ENCODE measurements at regions not wholly inside any gene's neighbourhood (a gene's known extent, or its start where the extent isn't known, plus 50 kb on each side); places are given as distances from the start of the nearest gene placed in this dataset.

GRCh38 chr6:105797983-105798453, 288.1 kb upstream of the PRDM1 start:
- no peaks in the 10 kb centered on the region for H3K36me3 Mint-ChIP-seq
- peaks cover 25% of the 10 kb centered on the region for H3K4me1 Mint-ChIP-seq
- no peaks in the 10 kb centered on the region for H3K9me3 Mint-ChIP-seq
- peaks cover 17% of the 10 kb centered on the region for H3K27me3 Mint-ChIP-seq
- CTCF ChIA-PET: no interaction called here
- no peak overlapping the region for H3K4me3 Mint-ChIP-seq
- DNase-seq: no peak
- no peak overlapping the region for H3K27ac Mint-ChIP-seq

DNA sequence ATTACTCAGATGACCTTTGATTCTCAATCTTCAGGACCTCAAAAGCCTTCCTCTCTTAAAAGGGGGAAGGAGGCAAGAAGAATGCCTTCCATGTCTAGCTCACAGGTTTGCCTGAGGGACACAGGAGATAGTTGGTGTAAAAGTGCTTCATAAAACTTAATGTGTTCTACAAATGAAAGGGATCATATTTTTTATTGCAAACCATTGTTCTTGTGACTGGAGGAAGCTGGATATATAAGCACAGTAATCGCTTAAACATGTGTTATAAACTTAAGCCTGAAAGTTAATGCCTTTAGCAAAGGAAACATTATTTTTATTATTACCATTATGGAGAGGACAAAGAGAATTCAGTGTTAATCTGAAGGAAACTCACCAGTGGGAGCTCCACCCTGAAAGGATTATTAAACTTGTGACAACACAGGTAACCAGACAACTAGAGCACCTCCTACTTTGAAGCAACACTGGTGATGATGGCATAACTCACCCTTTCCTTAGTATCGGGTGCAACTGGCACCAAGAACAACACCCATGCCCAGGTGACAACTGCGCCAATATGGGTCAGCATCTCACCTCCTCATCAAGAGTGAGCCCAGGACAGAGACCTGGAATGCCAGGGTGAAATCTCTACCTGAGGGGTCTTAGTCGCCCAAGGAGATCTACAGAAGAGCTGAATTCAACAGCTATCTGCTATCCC, 288.7 kb upstream of the PRDM1 start:
- peaks cover 31% of the 10 kb centered on the region for H3K4me1 Mint-ChIP-seq

DNA sequence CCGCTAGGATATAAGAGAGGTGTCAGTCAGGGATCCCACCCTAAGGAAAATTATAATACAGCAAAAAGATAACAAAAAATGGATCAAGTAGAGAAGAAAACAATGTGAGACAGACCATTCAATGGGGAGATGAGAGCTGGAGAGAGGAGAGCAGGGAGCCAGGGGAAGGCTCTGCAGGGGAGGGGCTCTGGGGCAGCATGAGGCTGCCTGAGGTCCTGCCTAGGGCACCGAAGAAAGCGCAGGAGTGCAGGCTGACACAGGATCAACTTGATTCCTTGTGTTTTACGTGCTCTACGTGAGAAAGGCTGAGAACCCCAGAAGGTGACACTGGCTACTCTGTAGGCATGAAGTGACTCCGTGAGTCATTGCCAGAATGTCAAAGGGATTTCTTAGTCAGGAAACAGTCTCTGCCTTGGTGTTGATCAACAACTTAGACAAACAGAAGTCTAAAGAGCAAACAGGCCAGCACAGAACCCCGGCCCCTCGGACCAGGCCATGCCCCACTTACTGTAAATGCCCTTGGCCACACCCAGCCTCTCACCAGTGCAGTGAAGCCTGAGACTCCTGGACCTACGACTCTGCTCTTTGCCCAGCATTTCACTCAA, 290.1 kb upstream of the PRDM1 start:
- Mint-ChIP-seq H3K36me3 (no peaks in the 10 kb centered on the region), H3K27me3 (peaks cover 8% of the 10 kb centered on the region), H3K4me3 (no peak overlapping the region), H3K4me1 (peaks cover 45% of the 10 kb centered on the region), H3K9me3 (no peaks in the 10 kb centered on the region), H3K27ac (no peak overlapping the region)
- DNase-seq: no peak
- CTCF ChIA-PET: interaction anchor here (1.4 kb wide), 1 partner anchor 8 kb away, joined by 4 read pairs; no protein-coding TSS in a partner anchor

More for the DNA sequence above, 288.7 kb upstream of the PRDM1 start:
- Mint-ChIP-seq H3K4me3 (no peak overlapping the region), H3K27me3 (peaks cover 17% of the 10 kb centered on the region), H3K9me3 (no peaks in the 10 kb centered on the region), H3K36me3 (no peaks in the 10 kb centered on the region), H3K27ac (no peak overlapping the region)
- DNase-seq: no peak
- CTCF ChIA-PET: no interaction called here

DNA sequence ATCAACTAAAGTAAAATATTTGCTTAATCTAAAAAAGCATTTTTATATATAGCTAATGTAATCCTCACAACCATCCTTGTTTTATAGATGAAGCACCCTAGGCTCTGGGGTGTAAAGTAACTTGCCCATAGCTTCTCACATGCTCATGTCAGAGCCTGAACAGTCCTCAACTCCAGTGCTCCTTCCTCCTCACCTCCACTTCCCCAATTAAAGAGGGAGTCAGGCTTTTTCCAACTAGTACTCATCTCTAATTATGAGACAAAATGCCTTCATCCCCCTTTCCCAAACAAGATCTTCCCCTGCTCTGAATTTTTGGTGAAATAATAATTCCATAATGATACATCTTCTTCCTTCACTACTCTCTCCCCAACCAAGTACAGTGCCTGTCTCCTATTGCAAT, 290.8 kb upstream of the PRDM1 start:
- Mint-ChIP-seq H3K4me1 (peaks cover 51% of the 10 kb centered on the region), H3K27ac (no peak overlapping the region), H3K4me3 (no peak overlapping the region), H3K36me3 (no peaks in the 10 kb centered on the region), H3K27me3 (peaks cover 8% of the 10 kb centered on the region), H3K9me3 (no peaks in the 10 kb centered on the region)
- CTCF ChIA-PET: interaction anchor here (0.6 to 1.4 kb wide), 3 partner anchors 9 to 307 kb away, joined by 3 to 4 read pairs (median 4); no protein-coding TSS in a partner anchor
- DNase-seq: no peak

- Mint-ChIP-seq H3K4me3 (no peak overlapping the region), H3K27ac (no peak overlapping the region), H3K9me3 (no peaks in the 10 kb centered on the region), H3K36me3 (no peaks in the 10 kb centered on the region), H3K27me3 (peaks cover 8% of the 10 kb centered on the region), H3K4me1 (peaks cover 54% of the 10 kb centered on the region)
- no peak for DNase-seq
- CTCF ChIA-PET: interaction anchor here (0.6 to 1.4 kb wide), 3 partner anchors 9 to 307 kb away, joined by 3 to 4 read pairs (median 4); no protein-coding TSS in a partner anchor
Observed at GRCh38 chr6:105794870-105795269, 291.3 kb upstream of the PRDM1 start.

DNA sequence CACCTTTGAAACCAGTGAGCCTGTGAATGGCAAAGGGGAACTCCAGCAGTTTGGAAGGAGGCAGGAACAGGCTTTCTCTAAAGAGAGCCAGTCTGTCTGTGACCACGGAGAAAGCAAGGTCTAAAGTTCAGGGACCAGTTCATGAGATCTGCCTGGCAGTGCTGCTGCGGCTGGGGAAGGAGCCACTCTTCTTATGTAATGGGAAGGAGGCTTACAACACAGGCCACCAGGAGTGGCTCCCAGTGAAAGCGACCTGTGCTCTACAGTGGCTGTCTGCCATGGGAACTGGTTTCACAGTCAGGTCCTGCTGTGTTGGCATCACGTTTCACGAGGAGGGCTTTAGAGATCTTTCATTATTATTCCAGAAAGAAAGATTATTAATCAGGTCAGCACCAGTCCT, 291.9 kb upstream of the PRDM1 start:
- Mint-ChIP-seq H3K9me3 (no peaks in the 10 kb centered on the region), H3K36me3 (no peaks in the 10 kb centered on the region), H3K4me3 (no peak overlapping the region), H3K4me1 (peaks cover 57% of the 10 kb centered on the region), H3K27ac (no peak overlapping the region), H3K27me3 (peaks cover 8% of the 10 kb centered on the region)
- CTCF ChIA-PET: interaction anchor here (1.4 kb wide), 2 partner anchors 10 to 429 kb away, joined by 4 to 5 read pairs; no protein-coding TSS in a partner anchor
- DNase-seq: no peak

GRCh38 chr6:105793130-105793529, 293.0 kb upstream of the PRDM1 start:
- CTCF ChIA-PET: interaction anchor here (1.4 to 1.5 kb wide), 2 partner anchors 200 to 430 kb away, joined by 5 read pairs; no protein-coding TSS in a partner anchor
- Mint-ChIP-seq H3K36me3 (peaks cover under 1% of the 10 kb centered on the region), H3K4me3 (no peak overlapping the region), H3K4me1 (peaks cover 53% of the 10 kb centered on the region), H3K27me3 (peaks cover 5% of the 10 kb centered on the region), H3K27ac (peak overlapping the region; percentile 3), H3K9me3 (no peaks in the 10 kb centered on the region)
- DNase-seq: peak; percentile 38

GRCh38 chr6:105791583-105792318, 294.4 kb upstream of the PRDM1 start:
- CTCF ChIA-PET: interaction anchor here (1.0 to 1.5 kb wide), 4 partner anchors 109 to 432 kb away, joined by 3 to 5 read pairs (median 4); no protein-coding TSS in a partner anchor
- Mint-ChIP-seq H3K36me3 (peaks cover 2% of the 10 kb centered on the region), H3K4me1 (peaks cover 66% of the 10 kb centered on the region), H3K9me3 (no peaks in the 10 kb centered on the region), H3K4me3 (no peak overlapping the region), H3K27me3 (peaks cover 5% of the 10 kb centered on the region), H3K27ac (peak overlapping the region; percentile 73)
- DNase-seq: no peak

DNA sequence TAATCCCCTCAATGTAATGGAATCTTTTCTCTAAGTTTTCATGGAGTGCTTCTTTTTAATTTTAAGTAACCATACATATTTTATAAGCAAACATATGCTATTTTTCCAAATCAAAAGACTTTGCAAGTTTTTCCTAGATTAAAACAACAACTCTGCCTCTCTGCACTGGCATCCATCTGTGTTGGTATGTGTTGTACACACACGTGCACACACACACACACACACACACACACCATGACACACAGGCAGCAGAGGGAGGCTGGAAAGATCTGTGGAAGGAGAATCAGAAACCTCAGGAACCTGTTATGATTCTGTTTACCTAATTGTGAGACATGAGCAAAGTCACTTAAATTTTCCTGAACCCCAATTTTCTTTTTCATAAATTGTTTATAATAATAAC, 295.0 kb upstream of the PRDM1 start:
- Mint-ChIP-seq H3K4me1 (peaks cover 68% of the 10 kb centered on the region), H3K27ac (peak overlapping the region; percentile 73)
- CTCF ChIA-PET: interaction anchor here (0.7 to 1.1 kb wide), 4 partner anchors 10 to 432 kb away, joined by 3 to 4 read pairs (median 4); no protein-coding TSS in a partner anchor

DNA sequence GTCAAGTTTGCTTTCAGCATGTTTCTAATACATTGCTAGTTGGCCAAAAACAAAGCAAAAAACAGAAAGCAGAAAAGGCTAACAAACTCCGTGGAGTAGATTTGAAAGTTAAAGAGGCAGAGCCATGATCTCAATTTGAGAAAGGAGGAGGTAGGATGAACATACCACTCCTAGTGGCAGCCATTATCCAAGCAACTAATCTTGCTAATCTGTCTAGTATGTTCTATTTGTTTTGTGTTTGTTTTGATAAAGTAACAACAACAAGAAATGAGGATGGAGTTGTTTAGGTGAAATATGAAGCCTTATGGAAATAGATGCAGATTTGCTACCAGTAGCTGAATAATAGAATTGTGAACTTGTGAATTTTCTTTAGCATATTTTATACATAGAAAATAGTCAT, 295.5 kb upstream of the PRDM1 start:
- Mint-ChIP-seq H3K4me1 (peaks cover 72% of the 10 kb centered on the region), H3K27me3 (peaks cover 3% of the 10 kb centered on the region), H3K27ac (peak overlapping the region; percentile 29), H3K36me3 (peaks cover 2% of the 10 kb centered on the region), H3K4me3 (no peak overlapping the region), H3K9me3 (no peaks in the 10 kb centered on the region)
- DNase-seq: no peak
- CTCF ChIA-PET: interaction anchor here (0.7 to 1.0 kb wide), 2 partner anchors 9 to 110 kb away, joined by 3 to 4 read pairs; no protein-coding TSS in a partner anchor

More for the DNA sequence above, 295.0 kb upstream of the PRDM1 start:
- peaks cover 2% of the 10 kb centered on the region for H3K36me3 Mint-ChIP-seq
- peaks cover 3% of the 10 kb centered on the region for H3K27me3 Mint-ChIP-seq
- no peak overlapping the region for H3K4me3 Mint-ChIP-seq
- no peak for DNase-seq
- H3K9me3 Mint-ChIP-seq: no peaks in the 10 kb centered on the region

GRCh38 chr6:105789935-105790334, 296.2 kb upstream of the PRDM1 start:
- Mint-ChIP-seq H3K36me3 (peaks cover 6% of the 10 kb centered on the region), H3K4me1 (peaks cover 77% of the 10 kb centered on the region), H3K4me3 (no peak overlapping the region), H3K27ac (no peak overlapping the region), H3K9me3 (no peaks in the 10 kb centered on the region), H3K27me3 (peaks cover 6% of the 10 kb centered on the region)
- CTCF ChIA-PET: no interaction called here
- DNase-seq: no peak

DNA sequence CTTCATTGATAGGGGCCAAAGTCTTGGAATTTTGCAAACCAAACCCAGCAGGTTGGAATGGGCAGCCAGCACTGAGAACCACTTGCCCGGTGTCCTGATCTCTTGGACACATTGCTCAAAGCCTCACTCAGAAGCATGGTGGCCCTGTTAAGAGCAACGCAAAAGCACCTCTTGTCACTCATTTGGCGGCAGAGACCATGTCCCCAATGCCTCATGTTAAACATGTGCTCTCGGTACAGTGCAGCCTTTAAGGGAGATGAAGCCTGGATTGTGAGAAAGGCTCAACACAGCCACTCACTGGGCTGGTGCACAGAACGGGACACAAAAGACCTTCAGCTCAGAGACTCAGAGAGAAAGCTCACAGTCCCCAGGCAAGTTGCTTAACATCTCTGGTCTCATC, 298.4 kb upstream of the PRDM1 start:
- peaks cover 8% of the 10 kb centered on the region for H3K36me3 Mint-ChIP-seq
- H3K9me3 Mint-ChIP-seq: no peaks in the 10 kb centered on the region
- DNase-seq: no peak
- peaks cover 15% of the 10 kb centered on the region for H3K27me3 Mint-ChIP-seq
- H3K4me1 Mint-ChIP-seq: peaks cover 76% of the 10 kb centered on the region
- CTCF ChIA-PET: no interaction called here
- H3K27ac Mint-ChIP-seq: no peak overlapping the region
- H3K4me3 Mint-ChIP-seq: no peak overlapping the region

DNA sequence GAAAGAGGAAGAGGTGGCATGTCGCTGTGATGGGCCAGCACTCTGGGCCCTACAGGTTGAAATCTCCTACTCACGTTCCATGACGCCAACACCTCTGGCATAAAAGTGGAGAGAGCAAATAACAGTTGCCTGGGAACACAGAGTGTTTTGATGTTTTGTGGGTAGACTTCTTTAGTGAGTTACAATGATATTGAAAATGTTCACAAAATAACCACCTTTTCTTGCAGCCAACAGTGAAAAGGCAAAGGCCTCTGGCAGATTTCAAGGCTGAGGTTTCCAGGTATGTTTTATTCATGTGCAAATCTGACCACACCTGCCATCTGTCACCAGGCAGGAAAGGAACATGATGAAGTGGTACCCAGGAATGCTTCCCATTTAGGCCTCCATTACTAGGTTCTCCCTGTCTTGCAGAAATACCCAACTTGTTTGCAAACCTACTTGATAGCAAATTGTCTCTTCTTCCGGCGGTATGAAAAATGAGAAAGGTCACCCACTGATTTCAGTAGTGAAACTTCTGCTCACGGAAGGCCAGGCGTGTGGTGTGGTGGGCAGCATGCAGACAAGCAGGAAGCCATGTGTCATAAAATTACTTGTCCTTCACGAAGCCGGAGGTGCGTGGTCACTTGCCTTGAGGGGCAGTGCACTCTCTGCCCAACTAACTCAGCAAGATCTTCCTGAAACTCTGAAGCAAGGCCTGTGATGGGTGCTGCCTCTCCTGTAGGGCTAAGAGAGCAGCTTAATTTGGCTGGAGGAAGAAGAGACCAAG, 299.1 kb upstream of the PRDM1 start:
- peaks cover 76% of the 10 kb centered on the region for H3K4me1 Mint-ChIP-seq
- no peaks in the 10 kb centered on the region for H3K9me3 Mint-ChIP-seq
- H3K36me3 Mint-ChIP-seq: peaks cover 8% of the 10 kb centered on the region
- H3K27ac Mint-ChIP-seq: no peak overlapping the region
- CTCF ChIA-PET: interaction anchor here (0.6 kb wide), 1 partner anchor 354 kb away, joined by 3 read pairs; no protein-coding TSS in a partner anchor
- peaks cover 15% of the 10 kb centered on the region for H3K27me3 Mint-ChIP-seq
- DNase-seq: no peak
- no peak overlapping the region for H3K4me3 Mint-ChIP-seq
